Left hindlimb (tissue), 1 donor: ENCODE measurements at regions not wholly inside any gene's neighbourhood (a gene's known extent, or its start where the extent isn't known, plus 50 kb on each side); places are given as distances from the start of the nearest gene placed in this dataset.
A peak's percentile ranks its signal among the peaks of the same experiment; 100 is the strongest.

Source experiments
- DNase-seq: peaks from one replicate; pipeline ENCODE4 v3.0.0-alpha.2; 2018

- no peak for DNase-seq
Observed at GRCh38 chr7:96402913-96403312, 81.0 kb upstream of the SLC25A13 start.

DNA sequence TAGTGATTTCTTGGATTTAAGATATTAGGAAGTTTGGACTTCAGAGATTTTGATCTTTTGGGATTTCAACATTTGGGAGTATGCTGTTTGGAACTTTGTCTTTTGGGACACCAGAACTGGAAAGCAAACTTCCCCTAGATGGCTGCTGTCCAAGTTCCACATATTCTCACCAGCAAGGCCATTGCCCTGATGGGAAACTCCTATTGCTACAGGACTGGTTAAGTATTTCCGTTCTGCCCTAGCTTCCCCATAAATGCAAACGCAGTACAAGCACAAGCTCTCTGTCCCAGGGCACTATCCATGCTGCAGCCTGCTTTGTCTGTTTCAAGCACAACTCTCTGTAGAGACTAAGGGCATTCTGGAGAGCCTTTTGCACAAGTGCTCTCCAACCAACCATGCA is 79.3 kb upstream of the SLC25A13 start:
- DNase-seq: no peak

DNA sequence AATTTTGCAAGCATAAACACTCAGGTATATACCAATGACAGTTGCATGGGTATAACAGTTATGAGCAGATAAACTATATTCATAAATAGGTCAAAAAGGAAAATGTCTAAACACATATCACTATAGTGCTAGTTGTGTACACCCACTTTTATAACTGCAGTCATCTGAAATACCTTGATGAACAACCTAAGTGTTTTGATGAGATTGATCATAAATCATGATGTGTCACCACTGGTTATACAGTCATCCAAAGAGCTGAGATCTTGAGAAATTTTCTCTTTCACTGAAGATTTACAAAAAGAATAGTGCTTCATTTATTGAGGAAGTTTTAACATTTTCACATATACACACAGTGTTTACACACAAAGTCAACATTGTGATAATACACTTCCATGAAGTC is 78.6 kb upstream of the SLC25A13 start:
- DNase-seq: no peak

- no peak for DNase-seq
Observed at GRCh38 chr7:96400001-96400400, 78.1 kb upstream of the SLC25A13 start.

DNA sequence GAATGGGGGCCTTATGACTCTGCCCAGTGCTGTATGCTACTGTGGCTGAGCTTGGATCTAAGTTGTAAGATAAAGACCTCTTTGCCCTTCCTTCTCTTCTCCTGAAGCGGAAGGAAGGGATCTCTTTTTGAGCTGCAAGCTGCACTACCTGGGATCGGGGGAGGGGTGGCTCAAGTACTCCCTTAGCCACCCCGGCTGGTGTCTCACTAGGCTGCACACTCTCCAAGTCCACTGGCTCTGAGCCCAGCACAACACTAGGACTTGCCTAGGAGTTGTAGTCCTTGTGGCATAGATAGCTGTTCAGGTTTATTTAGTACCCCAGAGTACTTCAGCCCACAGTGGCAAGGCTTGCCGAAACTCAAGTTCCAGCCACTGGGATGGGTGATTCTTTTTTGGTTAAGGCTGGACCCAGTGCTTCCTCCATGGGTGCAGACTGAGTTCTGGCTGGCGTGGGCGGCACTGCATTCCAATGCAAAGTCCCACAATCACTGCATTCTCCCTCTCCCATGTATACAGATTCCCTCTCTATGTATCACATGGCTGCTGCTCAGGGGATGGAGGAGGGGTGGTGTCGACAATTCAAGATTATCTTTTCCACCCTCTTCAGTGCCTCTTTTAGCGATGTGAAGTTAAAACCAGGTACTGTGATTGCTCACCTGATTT is 76.2 kb upstream of the SLC25A13 start:
- no peak for DNase-seq

- DNase-seq: peak; percentile 50
Observed at GRCh38 chr7:96388620-96389383, 66.9 kb upstream of the SLC25A13 start.

DNA sequence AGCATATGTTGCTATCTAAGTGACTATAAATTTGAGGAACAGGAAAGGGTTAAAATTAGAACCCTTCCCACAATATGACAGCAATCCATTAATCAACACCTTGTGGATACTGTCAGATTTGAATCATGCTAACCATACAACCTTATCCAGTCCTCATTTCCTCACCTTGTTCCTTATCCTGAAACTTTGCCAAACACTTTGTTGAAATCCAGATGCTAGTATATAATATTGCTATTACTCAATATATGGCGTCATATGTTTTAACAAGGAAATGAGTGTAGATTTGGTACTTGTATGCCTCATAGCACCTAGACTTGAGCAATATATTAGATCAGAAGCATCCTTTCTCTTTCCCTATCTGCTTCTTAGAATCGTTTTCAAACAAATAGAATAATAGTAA is 66.3 kb upstream of the SLC25A13 start:
- DNase-seq: no peak

GRCh38 chr7:96380111-96380512 is 58.2 kb upstream of the SLC25A13 start:
- peak; percentile 37 for DNase-seq

DNA sequence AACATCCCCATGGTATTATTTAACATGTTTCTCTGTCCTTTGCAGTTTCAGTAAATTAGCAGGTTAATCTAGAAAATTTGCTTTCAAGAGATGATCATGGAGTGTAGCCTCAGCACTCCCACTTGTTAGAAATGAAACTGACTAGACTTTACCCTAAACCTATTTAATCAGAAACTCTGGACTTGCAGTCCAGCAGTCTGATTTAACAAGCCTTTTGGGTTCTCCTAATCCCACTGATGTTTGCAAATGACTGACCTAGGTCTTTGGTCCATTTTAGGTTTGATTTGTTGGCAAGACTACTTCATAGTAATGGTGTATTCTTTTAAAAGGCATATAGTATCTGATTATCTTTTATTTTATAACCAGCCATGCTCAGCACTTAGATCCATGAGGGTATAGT is 55.5 kb upstream of the SLC25A13 start:
- no peak for DNase-seq
